Ishikawa (cell line): ENCODE measurements at regions not wholly inside any gene's neighbourhood (a gene's known extent, or its start where the extent isn't known, plus 50 kb on each side); places are given as distances from the start of the nearest gene placed in this dataset.

Experiments
- CEBPB ChIP-seq: IDR thresholded peaks from 2 replicates; pipeline ENCODE4 v1.6.1; 2012
- CREB1 ChIP-seq: IDR thresholded peaks from 2 replicates; pipeline ENCODE4 v1.6.1; 2012; ENCODE audit warnings: low read depth
- EP300 ChIP-seq: IDR thresholded peaks from 2 replicates; pipeline ENCODE4 v1.6.1; 2012; ENCODE audit warnings: borderline replicate concordance
- REST ChIP-seq: IDR thresholded peaks from 2 replicates; pipeline ENCODE4 v1.6.1; 2012; ENCODE audit warnings: low read depth, mild to moderate bottlenecking
- YY1 ChIP-seq: IDR thresholded peaks from 2 replicates; pipeline ENCODE4 v1.6.1; 2012; ENCODE audit warnings: low read depth
- ZBTB7A ChIP-seq: IDR thresholded peaks from 2 replicates; pipeline ENCODE4 v1.6.1; 2012; ENCODE audit warnings: low read depth

GRCh38 chr2:188851311-188851710 lies 122.9 kb upstream of the COL3A1 start:
- no peak for TF ChIP-seq EP300
- no peak for TF ChIP-seq ZBTB7A
- TF ChIP-seq CEBPB, result no peak
- no peak for TF ChIP-seq REST
- no peak for TF ChIP-seq YY1
- TF ChIP-seq CREB1, result no peak
